H1 (cell line): ENCODE measurements at regions not wholly inside any gene's neighbourhood (a gene's known extent, or its start where the extent isn't known, plus 50 kb on each side); places are given as distances from the start of the nearest gene placed in this dataset.

Experiments used
- ASH2L ChIP-seq: fragments of 200-600, 300-600 bp; sonication (generic); IDR thresholded peaks from one replicate; pipeline ENCODE4 v1.7.1; 2017; ENCODE audit warnings: low read length
- CHD2 ChIP-seq: IDR thresholded peaks from 2 replicates; pipeline ENCODE4 v1.6.1; 2012; ENCODE audit warnings: low read length, improper control_type of control experiment
- HDAC6 ChIP-seq: IDR thresholded peaks from one replicate; pipeline ENCODE4 v1.7.1; 2012; ENCODE audit warnings: low read depth, mild to moderate bottlenecking, inconsistent platforms, low read length, moderate library complexity
- KDM1A ChIP-seq: fragments of 200-600, 300-600 bp; sonication (generic); IDR thresholded peaks from 2 replicates; pipeline ENCODE4 v1.7.1; 2016; ENCODE audit warnings: mild to moderate bottlenecking, low read length, borderline replicate concordance
- RAD21 ChIP-seq, 2 experiments: IDR thresholded peaks in 1 of 2; conservative IDR thresholded peaks in 1 of 2; 2 replicates each; pipeline ENCODE4 v1.6.1; 2011; ENCODE audit warnings: low read depth in 2 of 2, low read length in 2 of 2, improper control_type of control experiment in 1 of 2, inconsistent platforms in 1 of 2, mild to moderate bottlenecking in 1 of 2, moderate library complexity in 1 of 2
- RBBP5 ChIP-seq: IDR thresholded peaks from 2 replicates; pipeline ENCODE4 v1.7.1; 2012; ENCODE audit warnings: low read depth, mild to moderate bottlenecking, inconsistent platforms, low read length, moderate library complexity, borderline replicate concordance
- SIRT6 ChIP-seq: IDR thresholded peaks from one replicate; pipeline ENCODE4 v1.7.1; 2012; ENCODE audit warnings: low read length, inconsistent platforms
- SP1 ChIP-seq: IDR thresholded peaks from 2 replicates; pipeline ENCODE4 v1.6.1; 2011; ENCODE audit warnings: low read depth, low read length
- TAF7 ChIP-seq: optimal IDR thresholded peaks from 2 replicates; pipeline ENCODE3; 2011; ENCODE audit warnings: low read depth, mild to moderate bottlenecking, inconsistent platforms, low read length, moderate library complexity, borderline replicate concordance
- TBP ChIP-seq: IDR thresholded peaks from 2 replicates; pipeline ENCODE4 v1.6.1; 2011; ENCODE audit warnings: low read depth, low read length, improper control_type of control experiment
- TEAD4 ChIP-seq: IDR thresholded peaks from 2 replicates; pipeline ENCODE4 v1.6.1; 2012; ENCODE audit warnings: low read depth, low read length, inconsistent platforms, mixed read lengths
- YY1 ChIP-seq: IDR thresholded peaks from 2 replicates; pipeline ENCODE4 v1.6.1; 2011; ENCODE audit warnings: low read depth, mild to moderate bottlenecking, low read length
- TF ChIP-seq, protein P1 (sequence below): IDR thresholded peaks from 2 replicates; pipeline ENCODE4 v1.6.1; 2011; ENCODE audit warnings: low read depth, mild to moderate bottlenecking, low read length; ENCODE audit not compliant: insufficient read depth
- TF ChIP-seq, protein P2 (sequence below): IDR thresholded peaks from 2 replicates; pipeline ENCODE4 v1.6.1; 2012; ENCODE audit warnings: inconsistent platforms
- TF ChIP-seq, protein P3 (sequence below), 3 experiments: IDR thresholded peaks; 1 replicate in 2 of 3; 2 replicates in 1 of 3; pipeline versions ENCODE4 v1.5.1 to v1.6.1; 2011; ENCODE audit warnings: low read length in 3 of 3, mild to moderate bottlenecking in 3 of 3, inconsistent platforms in 2 of 3, low read depth in 1 of 3, moderate library complexity in 1 of 3; ENCODE audit not compliant: insufficient read depth in 1 of 3; ENCODE audit errors: control extremely low read depth in 1 of 3

DNA sequence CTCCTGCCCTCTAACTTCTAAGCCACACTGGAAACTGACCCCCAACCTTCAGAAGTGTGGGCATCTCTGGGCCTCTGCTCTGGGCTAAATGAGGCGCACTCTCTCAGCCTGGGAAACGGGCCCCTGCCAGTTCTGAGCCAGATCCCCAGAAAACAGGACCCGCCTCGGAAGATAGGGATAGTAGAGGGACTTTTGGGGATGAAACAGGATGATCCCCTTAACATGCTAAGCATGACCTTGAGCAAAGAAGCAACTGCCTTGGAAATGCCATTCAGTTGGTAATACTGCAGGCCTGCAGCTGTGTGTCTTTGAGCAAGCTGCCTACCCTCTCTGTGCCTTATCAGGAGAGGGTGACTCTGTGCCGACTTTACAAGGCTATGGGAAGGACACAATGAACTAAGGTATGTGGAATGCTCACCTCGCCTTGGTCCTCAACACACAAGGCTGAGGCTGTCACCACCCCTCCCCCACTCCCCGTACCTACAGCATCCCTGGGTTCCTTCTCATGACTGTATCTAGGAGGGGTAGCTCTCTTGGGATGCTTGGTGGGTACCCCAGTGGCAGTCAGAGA is 54.0 kb downstream of the NCOR2 start (continued):
- TF ChIP-seq RBBP5 (peak; percentile 66; the same call in 1 of the 2 replicates), TBP (no peak), TEAD4 (peak; percentile 70), SIRT6 (no peak), RAD21 (IDR thresholded peaks at IDR 0.05 in 1 of 2, conservative IDR thresholded peaks at IDR 0.05 in 1 of 2; ENCODE audit: low read depth in 2 of 2, low read length in 2 of 2) (0 out of 4 replicates have a peak, but pooled peaks of 1 of the 2 experiments have one; percentile 7), ASH2L (peak; percentile 93), SP1 (peak; percentile 81), YY1 (0 out of 2 replicates have a peak, but pooled peaks have one; percentile 38), CHD2 (peak; percentile 46; the same call in 1 of the 2 replicates), KDM1A (peak; percentile 98), TAF7 (no peak), HDAC6 (no peak)
- TF ChIP-seq, protein P1, sequence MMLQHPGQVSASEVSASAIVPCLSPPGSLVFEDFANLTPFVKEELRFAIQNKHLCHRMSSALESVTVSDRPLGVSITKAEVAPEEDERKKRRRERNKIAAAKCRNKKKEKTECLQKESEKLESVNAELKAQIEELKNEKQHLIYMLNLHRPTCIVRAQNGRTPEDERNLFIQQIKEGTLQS, result no peak
- TF ChIP-seq, protein P2, sequence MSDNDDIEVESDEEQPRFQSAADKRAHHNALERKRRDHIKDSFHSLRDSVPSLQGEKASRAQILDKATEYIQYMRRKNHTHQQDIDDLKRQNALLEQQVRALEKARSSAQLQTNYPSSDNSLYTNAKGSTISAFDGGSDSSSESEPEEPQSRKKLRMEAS, result 0 out of 2 replicates have a peak, but pooled peaks have one; percentile 11
- TF ChIP-seq, protein P3, sequence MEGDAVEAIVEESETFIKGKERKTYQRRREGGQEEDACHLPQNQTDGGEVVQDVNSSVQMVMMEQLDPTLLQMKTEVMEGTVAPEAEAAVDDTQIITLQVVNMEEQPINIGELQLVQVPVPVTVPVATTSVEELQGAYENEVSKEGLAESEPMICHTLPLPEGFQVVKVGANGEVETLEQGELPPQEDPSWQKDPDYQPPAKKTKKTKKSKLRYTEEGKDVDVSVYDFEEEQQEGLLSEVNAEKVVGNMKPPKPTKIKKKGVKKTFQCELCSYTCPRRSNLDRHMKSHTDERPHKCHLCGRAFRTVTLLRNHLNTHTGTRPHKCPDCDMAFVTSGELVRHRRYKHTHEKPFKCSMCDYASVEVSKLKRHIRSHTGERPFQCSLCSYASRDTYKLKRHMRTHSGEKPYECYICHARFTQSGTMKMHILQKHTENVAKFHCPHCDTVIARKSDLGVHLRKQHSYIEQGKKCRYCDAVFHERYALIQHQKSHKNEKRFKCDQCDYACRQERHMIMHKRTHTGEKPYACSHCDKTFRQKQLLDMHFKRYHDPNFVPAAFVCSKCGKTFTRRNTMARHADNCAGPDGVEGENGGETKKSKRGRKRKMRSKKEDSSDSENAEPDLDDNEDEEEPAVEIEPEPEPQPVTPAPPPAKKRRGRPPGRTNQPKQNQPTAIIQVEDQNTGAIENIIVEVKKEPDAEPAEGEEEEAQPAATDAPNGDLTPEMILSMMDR (IDR thresholded peaks at IDR 0.05; ENCODE audit: control extremely low read depth in 1 of 3, insufficient read depth in 1 of 3, low read depth in 1 of 3, low read length in 3 of 3), result no peak
